OCI-LY3 (cell line): ENCODE measurements at regions not wholly inside any gene's neighbourhood (a gene's known extent, or its start where the extent isn't known, plus 50 kb on each side); places are given as distances from the start of the nearest gene placed in this dataset.

Experiments used
- H2AFZ ChIP-seq: fragments of 200-600, 300-600 bp; shearing (Covaris generic); 2 replicates; pipeline ENCODE4 v1.6.0; 2014; ENCODE audit warnings: antibody characterized with exemption, low read depth, low read length
- H3K27ac ChIP-seq: fragments of 200-600, 300-600 bp; sonication (generic); 2 replicates; pipeline ENCODE4 v1.5.1; 2014; ENCODE audit warnings: mild to moderate bottlenecking, low read length, moderate library complexity, mixed read lengths
- H3K27me3 ChIP-seq: fragments of 200-600, 300-600 bp; sonication (generic); 2 replicates; pipeline ENCODE4 v1.6.1; 2014; ENCODE audit warnings: low read depth, low read length, mixed read lengths
- H3K36me3 ChIP-seq: fragments of 200-600, 300-600 bp; sonication (generic); replicated peaks from 2 replicates; pipeline ENCODE3; 2014; ENCODE audit warnings: low read depth, low read length, mixed read lengths
- H3K4me1 ChIP-seq: fragments of 300-600, 200-600 bp; sonication (generic); 2 replicates; pipeline ENCODE4 v1.6.1; 2014; ENCODE audit warnings: low read length, mixed read lengths
- H3K4me2 ChIP-seq: fragments of 200-600, 300-600 bp; sonication (generic); 2 replicates; pipeline ENCODE4 v1.6.1; 2014; ENCODE audit warnings: low read length, mixed read lengths
- H3K4me3 ChIP-seq: fragments of 300-600, 200-600 bp; sonication (generic); 2 replicates; pipeline ENCODE4 v1.5.1; 2014; ENCODE audit warnings: antibody characterized with exemption, mild to moderate bottlenecking, low read length, moderate library complexity
- H3K79me2 ChIP-seq: fragments of 300-600, 200-600 bp; shearing (Covaris generic); 2 replicates; pipeline ENCODE4 v1.6.1; 2014; ENCODE audit warnings: mild to moderate bottlenecking, low read length, mixed read lengths
- H3K9ac ChIP-seq: fragments of 300-600, 200-600 bp; shearing (Covaris generic); 2 replicates; pipeline ENCODE4 v1.6.0; 2014; ENCODE audit warnings: mild to moderate bottlenecking, low read length, moderate library complexity
- H3K9me3 ChIP-seq: fragments of 200-600, 300-600 bp; shearing (Covaris generic); 2 replicates; pipeline ENCODE4 v1.6.1; 2014; ENCODE audit warnings: low read length, mixed read lengths; ENCODE audit not compliant: insufficient read depth
- H4K20me1 ChIP-seq: fragments of 200-600, 300-600 bp; sonication (generic); 2 replicates; pipeline ENCODE4 v1.6.1; 2016; ENCODE audit warnings: low read length, mixed read lengths; ENCODE audit not compliant: insufficient read depth
- CTCF ChIP-seq: fragments of 200-600, 300-600 bp; sonication (generic); IDR thresholded peaks from 2 replicates; pipeline ENCODE4 v1.5.1; 2014; ENCODE audit warnings: antibody characterized with exemption, low read length, low read depth
- EZH2phosphoT487 ChIP-seq: fragments of 200-600 bp; shearing (Covaris generic); IDR thresholded peaks from 2 replicates; pipeline ENCODE4 v1.6.1; 2018; ENCODE audit warnings: antibody characterized with exemption, mixed run types, low read depth

GRCh38 chr5:6833406-6833805 lies 120.2 kb downstream of the TENT4A start:
- Histone ChIP-seq H2AFZ (no peak overlapping the region), H3K4me3 (no peak overlapping the region), H3K27me3 (no peaks in the 10 kb centered on the region; the same call in 1 of the 2 replicates), H3K9ac (no peak overlapping the region), H3K4me1 (peaks cover 44% of the 10 kb centered on the region), H3K9me3 (no peaks in the 10 kb centered on the region), H3K79me2 (no peaks in the 10 kb centered on the region), H3K4me2 (no peak overlapping the region), H3K27ac (no peak overlapping the region), H4K20me1 (no peaks in the 10 kb centered on the region), H3K36me3 (no peaks in the 10 kb centered on the region)
- TF ChIP-seq EZH2phosphoT487 (no peak), CTCF (no peak)

DNA sequence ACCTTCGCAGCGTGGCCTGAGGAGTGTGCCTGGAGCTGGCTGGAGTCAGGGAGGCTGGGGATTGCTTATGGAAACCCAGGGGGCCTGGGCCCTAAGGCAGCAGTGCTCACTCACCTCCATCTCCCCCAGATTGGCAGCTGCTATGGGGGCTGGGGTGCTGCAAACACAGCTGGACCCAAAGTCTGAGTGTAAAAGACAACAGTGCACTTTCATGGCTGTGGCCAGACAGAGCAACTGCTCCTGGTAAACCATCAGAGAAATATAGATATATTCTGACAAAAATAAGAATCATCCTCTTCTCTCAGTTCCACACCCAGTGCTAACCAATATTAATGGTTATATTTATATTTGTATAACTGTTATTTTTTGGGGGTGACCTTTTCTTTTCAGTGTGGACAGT lies 123.9 kb downstream of the TENT4A start:
- H4K20me1 ChIP-seq, result no peaks in the 10 kb centered on the region
- H3K36me3 ChIP-seq, result no peaks in the 10 kb centered on the region
- no peak overlapping the region for H2AFZ ChIP-seq
- no peak overlapping the region for H3K4me3 ChIP-seq
- no peaks in the 10 kb centered on the region for H3K9me3 ChIP-seq
- H3K4me1 ChIP-seq, result peaks cover 10% of the 10 kb centered on the region
- H3K79me2 ChIP-seq, result no peaks in the 10 kb centered on the region
- H3K27ac ChIP-seq, result no peak overlapping the region
- H3K4me2 ChIP-seq, result no peak overlapping the region
- peaks cover 10% of the 10 kb centered on the region; the same call in 1 of the 2 replicates for H3K27me3 ChIP-seq
- H3K9ac ChIP-seq, result no peak overlapping the region
- TF ChIP-seq CTCF (no peak), EZH2phosphoT487 (no peak)

GRCh38 chr5:6837519-6838110 lies 124.4 kb downstream of the TENT4A start:
- no peak overlapping the region for H3K4me2 ChIP-seq
- H2AFZ ChIP-seq, result no peak overlapping the region
- no peaks in the 10 kb centered on the region for H3K79me2 ChIP-seq
- H3K27me3 ChIP-seq, result peaks cover 13% of the 10 kb centered on the region; the same call in 1 of the 2 replicates
- no peak overlapping the region for H3K4me3 ChIP-seq
- H4K20me1 ChIP-seq, result no peaks in the 10 kb centered on the region
- peak; percentile 80 for TF ChIP-seq CTCF
- no peak for TF ChIP-seq EZH2phosphoT487
- no peaks in the 10 kb centered on the region for H3K9me3 ChIP-seq
- H3K4me1 ChIP-seq, result peaks cover 4% of the 10 kb centered on the region
- H3K9ac ChIP-seq, result no peak overlapping the region
- H3K36me3 ChIP-seq, result no peaks in the 10 kb centered on the region
- no peak overlapping the region for H3K27ac ChIP-seq

- Histone ChIP-seq H3K9ac (no peak overlapping the region), H2AFZ (no peak overlapping the region), H3K9me3 (no peaks in the 10 kb centered on the region), H3K4me1 (no peaks in the 10 kb centered on the region), H3K4me2 (no peak overlapping the region), H3K79me2 (no peaks in the 10 kb centered on the region), H3K27ac (no peak overlapping the region), H4K20me1 (no peaks in the 10 kb centered on the region), H3K27me3 (peaks cover 13% of the 10 kb centered on the region; the same call in 1 of the 2 replicates), H3K4me3 (no peak overlapping the region), H3K36me3 (no peaks in the 10 kb centered on the region)
- no peak for TF ChIP-seq CTCF
- TF ChIP-seq EZH2phosphoT487, result no peak
These were observed 125.5 kb downstream of the TENT4A start for GRCh38 chr5:6838736-6839135.
